ENCODE measurements at regions not wholly inside any gene's neighbourhood (a gene's known extent, or its start where the extent isn't known, plus 50 kb on each side); places are given as distances from the start of the nearest gene placed in this dataset.
"Not testable (repeated sequence)": the region's sequence is repeated elsewhere in the genome, so short reads cannot be mapped to it uniquely, and the experiment has no call there.

DNA sequence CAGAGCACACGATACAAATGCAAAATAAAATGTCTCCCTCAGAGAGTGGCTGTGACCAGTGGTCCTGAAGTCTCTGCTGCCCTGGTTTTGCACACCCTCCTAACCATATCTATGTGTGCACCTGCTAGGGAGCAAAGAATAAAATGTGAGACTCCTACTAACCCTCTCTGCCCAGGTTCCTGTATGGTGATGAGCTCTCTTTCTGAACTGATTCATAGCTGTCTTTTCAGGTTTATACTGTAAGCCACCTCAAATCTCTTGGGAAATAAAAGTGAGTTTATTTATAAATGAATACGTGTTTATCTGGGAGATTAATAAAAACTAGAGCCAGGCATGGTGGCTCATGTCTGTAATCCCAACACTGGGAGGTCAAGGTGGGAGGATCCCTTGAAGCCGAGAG lies 126.0 kb upstream of the RBPJ start:
- BruUV-seq (replicated peaks): no TSS peak
- TF ChIP-seq, protein P1, sequence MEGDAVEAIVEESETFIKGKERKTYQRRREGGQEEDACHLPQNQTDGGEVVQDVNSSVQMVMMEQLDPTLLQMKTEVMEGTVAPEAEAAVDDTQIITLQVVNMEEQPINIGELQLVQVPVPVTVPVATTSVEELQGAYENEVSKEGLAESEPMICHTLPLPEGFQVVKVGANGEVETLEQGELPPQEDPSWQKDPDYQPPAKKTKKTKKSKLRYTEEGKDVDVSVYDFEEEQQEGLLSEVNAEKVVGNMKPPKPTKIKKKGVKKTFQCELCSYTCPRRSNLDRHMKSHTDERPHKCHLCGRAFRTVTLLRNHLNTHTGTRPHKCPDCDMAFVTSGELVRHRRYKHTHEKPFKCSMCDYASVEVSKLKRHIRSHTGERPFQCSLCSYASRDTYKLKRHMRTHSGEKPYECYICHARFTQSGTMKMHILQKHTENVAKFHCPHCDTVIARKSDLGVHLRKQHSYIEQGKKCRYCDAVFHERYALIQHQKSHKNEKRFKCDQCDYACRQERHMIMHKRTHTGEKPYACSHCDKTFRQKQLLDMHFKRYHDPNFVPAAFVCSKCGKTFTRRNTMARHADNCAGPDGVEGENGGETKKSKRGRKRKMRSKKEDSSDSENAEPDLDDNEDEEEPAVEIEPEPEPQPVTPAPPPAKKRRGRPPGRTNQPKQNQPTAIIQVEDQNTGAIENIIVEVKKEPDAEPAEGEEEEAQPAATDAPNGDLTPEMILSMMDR (IDR thresholded peaks at IDR 0.05; ENCODE audit: insufficient read depth in 1 of 2, low read depth in 1 of 2, low read length in 1 of 2, severe bottlenecking in 1 of 2, unreplicated experiment in 1 of 2): no peak
- no peaks in the 10 kb centered on the region for H3K27me3 ChIP-seq (replicated peaks; ENCODE audit: control insufficient read depth, insufficient read depth, low read length)
- no peak for DNase-seq
- ChIA-PET CTCF (no interaction called here), POLR2A (no interaction called here)
- Mint-ChIP-seq H3K36me3 (ENCODE audit: insufficient read depth, unreplicated experiment) (no peaks in the 10 kb centered on the region), H3K27ac (ENCODE audit: unreplicated experiment) (no peak overlapping the region), H3K4me3 (ENCODE audit: unreplicated experiment) (no peak overlapping the region), H3K27me3 (ENCODE audit: insufficient read depth, unreplicated experiment) (no peaks in the 10 kb centered on the region), H3K9me3 (ENCODE audit: unreplicated experiment) (no peaks in the 10 kb centered on the region), H3K4me1 (ENCODE audit: low read depth, unreplicated experiment) (no peaks in the 10 kb centered on the region)
- H3K36me3 ChIP-seq (ENCODE audit: control insufficient read depth, insufficient read depth, low read length): no peaks in the 10 kb centered on the region
- no peaks in the 10 kb centered on the region for H3K9me3 ChIP-seq
- H3K4me3 ChIP-seq (ENCODE audit: low read depth, low read length): no peak overlapping the region
- H3K4me1 ChIP-seq: no peaks in the 10 kb centered on the region
- intact Hi-C loops (cut with micrococcal nuclease; ENCODE audit: unreplicated experiment): no loop called here

DNA sequence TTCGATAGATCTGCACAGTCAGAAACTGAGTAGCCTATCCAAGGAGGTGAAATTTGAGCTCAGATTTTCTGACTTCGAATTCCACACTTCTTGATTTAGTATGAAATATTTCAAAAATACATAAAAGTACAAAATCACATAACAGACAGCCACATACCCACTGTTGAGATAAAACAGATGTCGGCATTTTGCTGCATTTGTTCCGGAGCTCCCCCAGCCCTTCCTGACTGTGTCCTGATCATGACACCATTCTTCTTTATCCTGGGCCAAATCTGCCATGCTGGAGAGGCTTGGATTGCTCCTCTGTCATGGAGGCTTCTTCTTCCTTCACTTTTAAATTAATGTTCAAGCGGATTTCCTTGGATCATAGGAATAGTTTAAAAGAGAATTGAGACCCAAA lies 124.2 kb upstream of the RBPJ start:
- H3K4me1 Mint-ChIP-seq (ENCODE audit: low read depth, unreplicated experiment): no peaks in the 10 kb centered on the region
- no peak overlapping the region for H3K4me3 Mint-ChIP-seq (ENCODE audit: unreplicated experiment)
- H3K27ac Mint-ChIP-seq (ENCODE audit: unreplicated experiment): no peak overlapping the region
- Histone ChIP-seq H3K4me3 (ENCODE audit: low read depth, low read length) (no peak overlapping the region), H3K36me3 (ENCODE audit: control insufficient read depth, insufficient read depth, low read length) (no peaks in the 10 kb centered on the region), H3K9me3 (no peaks in the 10 kb centered on the region), H3K4me1 (no peaks in the 10 kb centered on the region), H3K27me3 (replicated peaks; ENCODE audit: control insufficient read depth, insufficient read depth, low read length) (no peaks in the 10 kb centered on the region)
- TF ChIP-seq, protein P1 (IDR thresholded peaks at IDR 0.05; ENCODE audit: insufficient read depth in 1 of 2, low read depth in 1 of 2, low read length in 1 of 2, severe bottlenecking in 1 of 2, unreplicated experiment in 1 of 2): no peak
- H3K27me3 Mint-ChIP-seq (ENCODE audit: insufficient read depth, unreplicated experiment): peaks cover 7% of the 10 kb centered on the region
- no peak for DNase-seq
- intact Hi-C loops (cut with micrococcal nuclease; ENCODE audit: unreplicated experiment): no loop called here
- BruUV-seq (replicated peaks): no TSS peak
- CTCF ChIA-PET: no interaction called here
- no peaks in the 10 kb centered on the region for H3K36me3 Mint-ChIP-seq (ENCODE audit: insufficient read depth, unreplicated experiment)
- H3K9me3 Mint-ChIP-seq (ENCODE audit: unreplicated experiment): no peaks in the 10 kb centered on the region
- POLR2A ChIA-PET: no interaction called here

DNA sequence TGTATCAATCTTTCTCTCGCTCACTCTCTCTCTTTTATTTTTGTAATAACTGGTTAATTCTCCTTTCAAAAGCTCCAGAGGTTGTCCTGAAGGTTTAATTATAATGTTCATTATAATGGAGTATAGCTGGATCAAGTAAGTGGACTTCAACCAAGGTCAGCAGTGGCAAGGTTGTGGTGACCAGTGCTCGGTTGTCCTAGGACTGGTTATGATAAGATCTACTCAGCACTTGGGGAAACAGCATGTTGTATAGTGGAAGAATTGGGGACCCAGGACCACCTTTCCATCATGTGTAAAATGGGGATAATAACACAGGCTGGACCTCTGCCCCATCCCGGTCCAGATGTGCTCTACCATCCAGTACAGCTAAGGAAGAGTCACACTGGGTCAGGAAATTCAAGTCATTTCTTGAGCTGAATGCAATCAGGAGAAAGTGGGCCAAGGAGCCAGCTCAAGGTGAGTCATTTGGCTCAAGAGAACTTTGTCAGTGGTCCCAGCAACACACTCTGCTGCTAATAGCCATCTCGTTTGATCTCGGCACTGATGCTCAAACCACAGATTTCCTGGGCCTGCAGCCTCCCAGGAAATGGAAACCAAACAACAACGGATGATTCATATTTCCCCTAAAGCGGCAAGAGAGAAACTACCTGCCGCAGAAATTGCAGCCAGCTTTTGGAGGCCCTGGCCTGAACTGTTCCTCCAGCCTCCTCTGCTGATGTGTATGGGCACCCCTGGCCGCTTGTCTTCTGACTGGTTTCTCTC lies 123.6 kb upstream of the RBPJ start:
- H3K27ac Mint-ChIP-seq (ENCODE audit: unreplicated experiment): no peak overlapping the region
- no peak overlapping the region for H3K4me3 Mint-ChIP-seq (ENCODE audit: unreplicated experiment)
- Histone ChIP-seq H3K27me3 (replicated peaks; ENCODE audit: control insufficient read depth, insufficient read depth, low read length) (no peaks in the 10 kb centered on the region), H3K4me1 (no peaks in the 10 kb centered on the region), H3K36me3 (ENCODE audit: control insufficient read depth, insufficient read depth, low read length) (no peaks in the 10 kb centered on the region), H3K9me3 (no peaks in the 10 kb centered on the region), H3K4me3 (ENCODE audit: low read depth, low read length) (no peak overlapping the region)
- BruUV-seq (replicated peaks): no TSS peak
- ChIA-PET POLR2A (no interaction called here), CTCF (no interaction called here)
- intact Hi-C loops (cut with micrococcal nuclease; ENCODE audit: unreplicated experiment): no loop called here
- TF ChIP-seq, protein P1 (IDR thresholded peaks at IDR 0.05; ENCODE audit: insufficient read depth in 1 of 2, low read depth in 1 of 2, low read length in 1 of 2, severe bottlenecking in 1 of 2, unreplicated experiment in 1 of 2): no peak
- H3K36me3 Mint-ChIP-seq (ENCODE audit: insufficient read depth, unreplicated experiment): no peaks in the 10 kb centered on the region
- no peaks in the 10 kb centered on the region for H3K4me1 Mint-ChIP-seq (ENCODE audit: low read depth, unreplicated experiment)
- H3K9me3 Mint-ChIP-seq (ENCODE audit: unreplicated experiment): no peaks in the 10 kb centered on the region
- no peak for DNase-seq
- H3K27me3 Mint-ChIP-seq (ENCODE audit: insufficient read depth, unreplicated experiment): peaks cover 10% of the 10 kb centered on the region

DNA sequence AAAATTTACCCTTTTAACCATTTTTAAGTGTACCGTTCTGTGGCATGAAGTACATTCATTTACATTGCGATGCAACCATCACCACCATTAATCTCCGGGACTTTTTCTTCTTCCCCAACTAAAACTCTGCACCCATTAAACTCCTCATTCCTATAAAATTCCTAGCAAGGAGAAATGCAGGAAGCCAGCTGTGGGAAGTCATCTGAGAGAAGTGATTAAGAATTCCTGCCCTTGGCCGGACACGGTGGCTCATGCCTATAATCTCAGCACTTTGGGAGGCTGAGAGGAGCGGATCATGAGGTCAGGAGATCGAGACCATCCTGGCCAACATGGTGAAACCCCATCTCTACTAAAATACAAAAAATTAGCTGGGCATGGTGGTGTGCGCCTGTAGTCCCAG lies 121.9 kb upstream of the RBPJ start:
- H3K36me3 Mint-ChIP-seq (ENCODE audit: insufficient read depth, unreplicated experiment); H3K36me3 ChIP-seq (ENCODE audit: control insufficient read depth, insufficient read depth, low read length); H3K4me1 Mint-ChIP-seq (ENCODE audit: low read depth, unreplicated experiment); H3K9me3 Mint-ChIP-seq (ENCODE audit: unreplicated experiment); H3K27ac Mint-ChIP-seq (ENCODE audit: unreplicated experiment); intact Hi-C loops (cut with micrococcal nuclease; ENCODE audit: unreplicated experiment); H3K4me3 Mint-ChIP-seq (ENCODE audit: unreplicated experiment); H3K27me3 ChIP-seq (replicated peaks; ENCODE audit: control insufficient read depth, insufficient read depth, low read length); H3K4me1 ChIP-seq; H3K4me3 ChIP-seq (ENCODE audit: low read depth, low read length); POLR2A ChIA-PET; BruUV-seq (replicated peaks); H3K9me3 ChIP-seq; DNase-seq: not testable (repeated sequence)
- H3K27me3 Mint-ChIP-seq (ENCODE audit: insufficient read depth, unreplicated experiment): peaks cover 13% of the 10 kb centered on the region
- CTCF ChIA-PET: interaction anchor here (0.7 kb wide), 1 partner anchor 29 kb away, joined by 3 read pairs; no protein-coding TSS in a partner anchor
